ENCODE measurements at regions not wholly inside any gene's neighbourhood (a gene's known extent, or its start where the extent isn't known, plus 50 kb on each side); places are given as distances from the start of the nearest gene placed in this dataset.

DNA sequence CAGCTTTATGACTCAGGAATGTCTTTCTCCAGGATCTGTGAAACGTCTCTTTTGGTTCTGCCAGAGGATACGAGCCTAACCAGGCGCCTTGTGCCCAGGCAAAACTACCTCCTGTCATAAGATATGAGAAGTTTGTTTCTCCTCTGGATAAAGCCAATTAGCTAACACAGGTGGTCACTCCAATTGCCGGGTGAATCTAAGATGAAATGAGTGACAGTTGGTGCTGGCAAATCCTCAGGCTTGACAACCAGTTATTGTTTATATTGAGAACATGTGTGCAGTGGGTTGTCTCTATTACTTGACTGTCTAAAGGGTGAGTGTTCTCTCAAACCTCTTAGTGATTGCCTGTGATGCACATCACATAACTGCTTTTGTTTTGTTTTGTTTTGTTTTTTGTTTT lies 449.1 kb downstream of the XPNPEP1 start:
- DNase-seq: no peak

DNA sequence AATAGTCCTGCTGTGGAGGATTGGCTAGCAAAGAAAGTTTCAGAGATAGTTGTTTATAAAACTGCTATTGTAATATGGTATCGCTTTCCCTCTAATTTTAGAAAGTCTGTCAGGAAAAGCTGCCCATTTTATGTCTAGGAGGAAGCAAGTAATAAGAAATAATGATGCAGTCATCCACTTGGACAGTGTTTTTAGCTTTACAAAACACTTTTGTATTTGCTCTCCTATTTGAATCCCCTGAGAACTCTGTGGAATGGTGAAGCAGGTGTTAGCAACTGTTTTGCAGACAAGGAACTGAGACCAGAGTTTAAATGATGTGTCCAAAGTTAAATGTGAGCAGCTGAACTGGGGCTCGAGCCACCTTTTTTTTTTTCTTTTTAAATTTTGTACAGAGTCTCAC lies 455.8 kb downstream of the XPNPEP1 start:
- no peak for DNase-seq

DNA sequence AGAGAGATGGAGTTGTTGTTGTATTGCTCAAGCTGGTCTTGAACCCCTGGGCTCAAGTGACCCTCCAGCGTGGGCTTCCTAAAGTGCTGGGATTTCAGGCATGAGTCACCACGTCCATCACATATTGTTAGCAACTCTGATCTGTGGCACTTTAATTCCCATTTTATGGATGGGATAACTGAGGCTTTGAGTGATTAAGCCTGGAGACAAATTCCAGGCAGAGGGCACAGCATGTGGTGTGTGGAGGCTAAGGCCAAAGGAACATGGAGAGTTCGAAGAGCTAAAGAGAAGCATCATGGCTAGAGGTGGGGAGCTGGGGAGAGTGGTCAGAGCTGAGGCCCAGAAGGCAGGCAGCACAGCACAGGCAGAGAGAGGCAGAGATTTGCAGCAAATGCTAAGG lies 458.4 kb downstream of the XPNPEP1 start:
- no peak for DNase-seq

DNA sequence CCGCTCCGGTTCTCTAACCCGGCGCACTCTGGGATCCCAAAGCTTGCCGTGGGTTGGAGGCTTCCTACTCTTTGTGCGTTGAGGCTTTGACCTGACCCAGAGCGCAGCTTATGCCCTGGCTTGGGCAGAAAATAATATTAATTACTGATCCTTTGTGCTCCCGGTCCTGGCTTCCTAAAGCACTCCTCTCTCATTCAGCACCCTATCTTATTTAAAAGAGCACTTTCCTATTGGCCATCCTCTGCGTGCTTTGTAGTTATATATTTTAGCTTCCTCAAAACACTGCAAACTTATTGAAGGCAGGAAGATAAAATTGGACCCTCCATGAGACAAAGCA lies 466.0 kb downstream of the XPNPEP1 start:
- no peak for DNase-seq

DNA sequence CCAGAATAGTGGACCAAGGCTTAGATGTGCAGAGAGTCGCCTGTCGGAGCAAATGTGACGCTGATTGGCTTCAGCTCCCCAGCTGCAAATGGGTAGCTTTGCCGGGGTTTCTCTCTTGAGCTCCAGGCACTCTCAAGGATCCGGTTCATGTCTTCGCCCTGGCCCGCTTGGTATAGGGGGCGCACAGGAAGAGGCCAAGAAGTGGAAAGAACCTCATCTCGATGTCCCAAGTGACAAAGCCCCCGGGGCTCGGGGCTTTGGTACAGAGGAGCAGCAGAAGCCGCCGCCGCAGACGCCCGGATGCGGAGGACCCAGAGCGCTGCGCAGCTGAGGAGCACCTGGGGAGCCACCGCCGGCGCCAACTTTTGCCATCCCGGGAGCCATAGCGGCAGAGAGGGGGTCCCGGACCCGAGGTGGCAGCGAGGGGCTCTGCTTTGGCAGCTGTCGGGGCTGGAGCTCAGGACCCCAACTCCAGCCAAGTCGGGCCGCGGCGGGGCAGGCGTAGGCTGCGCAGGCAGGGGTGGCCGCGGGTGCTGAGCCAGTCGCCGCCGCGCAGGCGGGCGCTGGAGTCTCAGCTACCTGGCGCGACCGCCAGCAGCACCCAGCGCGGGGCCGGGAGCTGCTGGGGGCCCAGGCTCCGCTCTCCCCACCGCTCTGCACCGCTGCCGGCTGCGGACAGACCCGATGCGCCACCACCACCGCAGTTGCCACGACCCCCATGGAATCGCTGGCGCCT lies 466.6 kb downstream of the XPNPEP1 start:
- DNase-seq: no peak

DNA sequence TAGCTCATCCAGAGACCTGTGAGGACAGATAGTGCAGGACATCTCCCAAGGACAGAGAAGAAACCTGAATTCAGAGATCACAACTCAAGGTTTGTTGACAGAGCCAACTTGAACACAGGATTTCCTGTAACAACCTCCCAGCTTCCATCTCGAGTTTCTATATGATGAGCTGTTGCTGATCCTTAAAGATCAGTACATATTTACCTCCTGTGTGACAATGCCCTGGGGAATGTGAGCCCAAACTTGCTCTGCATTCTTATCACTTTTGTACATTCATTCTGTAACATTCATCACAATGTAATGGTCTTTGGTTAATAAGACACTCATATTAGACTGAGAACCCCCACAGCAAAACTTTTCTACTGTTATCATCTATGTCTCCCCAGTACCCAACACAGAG lies 468.6 kb downstream of the XPNPEP1 start:
- no peak for DNase-seq

DNA sequence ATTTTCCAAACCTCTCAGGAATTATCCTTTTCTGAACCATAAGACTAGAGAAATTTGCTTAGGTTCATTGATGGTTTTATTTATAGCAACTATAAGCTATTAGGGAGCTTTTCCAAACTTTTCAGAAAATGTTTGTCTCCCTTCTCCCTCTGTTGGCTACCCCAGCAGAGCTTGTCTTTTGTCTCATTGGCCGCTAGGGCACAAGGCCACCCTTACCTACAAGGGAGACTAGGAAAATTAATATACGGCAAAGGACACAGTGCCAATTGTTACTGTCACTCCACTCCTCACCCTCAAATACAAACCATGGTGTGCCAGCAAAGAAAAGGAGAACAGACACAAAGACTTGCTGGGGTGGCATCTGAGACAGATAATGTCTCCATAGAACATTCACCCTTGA lies 471.4 kb downstream of the XPNPEP1 start:
- DNase-seq: no peak

DNA sequence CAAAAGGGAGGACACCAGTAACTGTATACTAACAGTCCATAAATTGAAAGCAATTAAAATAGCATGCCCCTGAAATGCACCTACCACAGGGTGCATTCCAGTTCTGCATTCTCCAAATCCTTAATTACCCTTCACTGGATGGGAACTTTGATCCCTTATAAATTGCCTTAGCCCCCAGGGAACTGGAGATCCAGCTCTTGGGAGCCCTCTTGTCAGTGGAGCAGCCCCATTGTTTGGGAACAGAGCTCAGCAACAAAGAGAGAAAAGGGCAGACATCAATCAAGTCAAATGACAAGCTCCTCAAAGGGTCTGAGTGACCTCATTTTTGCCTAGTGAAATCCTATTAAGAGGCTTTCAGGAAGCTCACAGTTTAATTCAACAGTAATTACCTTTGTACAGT lies 472.6 kb downstream of the XPNPEP1 start:
- DNase-seq: no peak

DNA sequence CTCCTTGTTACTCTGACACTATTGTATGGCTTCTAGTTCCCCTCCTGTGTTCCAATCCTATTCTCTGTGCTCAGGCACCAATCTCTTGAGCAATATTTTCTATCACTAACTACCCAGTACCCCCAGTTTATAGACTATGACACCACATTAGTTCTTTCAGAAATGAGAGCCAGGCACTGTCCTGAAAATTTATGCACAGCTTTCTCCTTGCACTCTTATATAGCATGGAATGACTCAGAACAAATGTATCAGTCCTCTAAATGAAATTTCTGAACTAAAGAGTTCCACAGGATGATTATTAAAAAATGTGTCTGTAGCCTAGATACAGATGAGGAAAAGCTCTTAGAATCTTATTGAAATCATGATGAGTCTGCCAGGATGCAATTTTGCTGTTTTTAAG lies 489.9 kb downstream of the XPNPEP1 start:
- DNase-seq: no peak

DNA sequence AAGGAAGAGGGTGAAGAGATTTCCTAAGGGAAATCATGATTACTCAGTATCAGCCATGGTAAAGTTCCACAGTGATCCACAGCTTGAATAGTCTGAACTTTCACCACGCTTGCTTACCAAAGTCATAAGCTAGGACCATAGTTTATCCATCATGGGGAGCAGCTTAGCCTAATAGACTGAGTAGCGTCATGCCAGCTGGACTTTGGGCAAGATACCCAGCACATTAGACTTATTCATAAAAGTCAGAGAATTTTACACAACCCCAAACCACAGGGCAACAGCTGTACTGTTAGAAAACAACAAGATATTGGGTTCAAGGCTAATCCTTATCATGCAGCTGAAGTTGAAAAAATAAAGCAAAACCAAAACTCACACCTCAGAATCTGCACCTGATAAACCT lies 491.0 kb downstream of the XPNPEP1 start:
- DNase-seq: no peak

DNA sequence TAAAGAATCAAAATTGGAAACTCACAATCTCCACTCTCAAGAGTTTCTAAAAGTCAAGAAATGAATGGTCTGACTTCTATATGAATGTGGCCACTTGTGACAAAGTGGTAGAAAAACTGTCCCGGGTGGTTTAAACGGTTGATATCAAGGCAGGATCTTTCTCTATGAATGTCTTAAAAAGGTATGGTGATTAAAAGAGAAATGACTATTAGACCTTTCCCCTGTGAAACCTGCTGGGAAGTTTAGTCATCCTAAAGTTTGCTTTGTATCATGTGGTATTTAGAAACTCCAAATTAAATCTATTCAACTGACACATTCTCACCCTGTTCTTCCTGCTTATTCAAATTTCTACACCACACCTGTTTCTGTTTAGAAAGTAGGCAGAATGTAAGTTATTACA lies 492.5 kb downstream of the XPNPEP1 start:
- no peak for DNase-seq

DNA sequence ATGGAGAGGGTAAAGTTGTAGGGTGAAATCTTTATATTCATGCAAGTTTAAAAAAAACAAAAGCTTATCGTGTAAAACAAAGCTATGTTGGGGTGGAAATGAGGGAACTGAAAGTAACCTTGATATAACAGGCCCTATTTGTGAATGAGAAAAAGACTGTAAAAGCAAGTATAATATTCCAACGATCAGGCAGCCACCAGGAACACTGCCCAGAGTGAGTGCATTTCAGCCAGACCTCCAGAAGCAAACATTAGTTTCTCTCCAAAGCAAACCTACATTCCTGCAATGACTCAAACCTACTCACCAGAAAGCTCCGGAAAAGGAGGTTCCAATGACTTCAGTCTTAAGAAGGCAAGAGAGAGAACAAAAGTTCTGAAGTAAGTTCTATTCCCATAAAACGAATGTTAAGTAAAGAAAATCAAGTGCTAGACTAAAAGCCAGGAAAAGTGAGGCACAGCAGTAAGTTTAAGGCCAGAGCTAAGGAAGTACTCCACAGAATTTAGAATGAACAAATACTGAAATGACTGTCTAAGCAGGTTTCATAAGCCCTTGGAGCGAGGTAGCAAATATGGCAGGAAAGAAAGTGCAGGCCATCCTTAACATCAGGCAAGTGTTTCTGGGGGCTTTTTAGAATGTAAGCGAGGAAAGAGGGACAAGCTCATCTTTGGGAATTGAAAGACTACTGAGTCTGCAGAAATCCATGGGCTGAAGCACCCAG lies 493.1 kb downstream of the XPNPEP1 start:
- no peak for DNase-seq

DNA sequence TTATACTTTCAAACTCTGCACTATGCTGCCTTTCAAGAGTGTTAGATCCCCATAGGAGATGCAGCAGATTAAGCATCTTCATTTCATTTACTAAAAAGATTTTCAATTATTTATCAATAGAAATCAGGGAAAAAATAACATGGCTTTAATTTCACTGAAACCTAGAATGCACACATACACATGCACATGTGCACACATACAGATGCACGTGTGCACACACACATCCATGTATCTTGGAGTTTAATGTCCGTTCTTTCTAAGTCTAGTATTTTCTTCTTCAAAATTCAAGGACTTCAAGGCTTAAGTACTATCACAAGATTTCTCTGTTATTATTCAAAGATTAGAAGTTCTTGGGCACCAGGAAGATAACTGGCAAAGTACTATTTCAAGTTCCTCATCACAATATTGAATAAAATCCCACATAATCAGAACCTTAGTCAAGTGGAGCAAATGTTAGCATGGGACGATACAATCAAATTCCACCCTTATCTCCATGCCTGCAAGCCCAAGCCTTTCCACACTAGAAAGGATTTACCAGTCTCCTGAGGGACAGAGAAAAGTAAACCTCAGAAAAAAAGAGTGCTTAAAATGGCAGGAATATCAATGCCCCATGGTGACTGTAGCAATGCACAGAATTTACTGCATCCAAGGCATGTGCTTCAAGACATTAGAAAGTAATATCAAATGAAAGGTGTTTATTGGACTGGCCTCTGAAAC lies 494.4 kb downstream of the XPNPEP1 start:
- no peak for DNase-seq

DNA sequence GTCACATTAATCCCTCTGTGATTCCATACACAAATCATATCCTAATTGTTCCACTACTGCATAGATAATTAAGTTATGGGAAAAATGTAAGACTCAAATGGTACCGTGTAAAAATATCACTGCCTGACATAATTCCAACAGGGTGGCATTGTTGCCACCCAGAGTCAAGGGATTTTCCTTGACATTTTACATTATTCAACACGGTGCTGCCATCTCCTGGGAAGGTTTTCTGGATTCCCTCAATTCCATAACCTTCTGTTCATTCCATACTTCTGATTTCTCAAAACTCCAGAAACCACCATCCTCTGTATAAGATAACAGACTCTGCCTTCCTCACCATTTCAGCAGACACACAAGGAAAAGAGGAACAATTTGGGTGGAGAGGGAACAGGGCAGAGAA lies 495.9 kb downstream of the XPNPEP1 start:
- no peak for DNase-seq

DNA sequence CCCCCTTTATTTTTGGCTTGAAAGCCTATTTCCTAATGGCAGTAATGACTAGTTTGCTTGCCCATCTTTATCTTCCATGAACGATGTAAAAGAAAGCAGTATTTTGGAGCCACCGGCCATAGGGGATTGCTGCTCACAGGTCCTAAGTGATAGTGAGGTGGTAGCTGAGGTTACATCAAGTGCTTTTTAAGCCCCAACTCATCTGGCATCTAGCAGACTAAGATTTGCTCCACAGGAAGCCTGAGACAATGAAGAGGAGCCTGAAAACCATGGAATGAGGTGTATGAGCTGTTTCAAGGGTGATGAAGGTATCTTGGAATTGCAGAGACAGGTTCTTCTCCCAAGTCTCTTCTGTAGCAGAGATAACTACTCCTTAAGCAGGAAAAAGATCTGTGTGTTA lies 496.3 kb downstream of the XPNPEP1 start:
- DNase-seq: no peak

DNA sequence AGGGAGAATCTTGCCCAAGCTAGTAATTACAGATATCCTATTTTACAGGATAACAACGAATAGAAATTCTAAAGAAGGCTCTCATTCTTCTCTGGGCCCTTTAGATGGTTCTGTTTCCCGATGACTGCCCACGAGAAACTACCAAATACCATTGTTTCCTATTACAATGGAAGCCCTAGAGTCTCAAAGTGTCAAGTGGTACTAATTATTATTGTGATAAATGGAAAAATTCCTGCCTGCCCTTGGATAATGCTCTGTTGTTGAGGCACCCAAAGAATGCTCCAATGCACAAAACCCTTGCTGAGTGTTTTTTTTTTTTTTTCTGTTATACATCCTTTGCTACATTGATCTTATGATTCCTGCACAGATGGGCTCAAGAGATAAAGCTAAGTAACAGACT lies 504.5 kb downstream of the XPNPEP1 start:
- DNase-seq: no peak

DNA sequence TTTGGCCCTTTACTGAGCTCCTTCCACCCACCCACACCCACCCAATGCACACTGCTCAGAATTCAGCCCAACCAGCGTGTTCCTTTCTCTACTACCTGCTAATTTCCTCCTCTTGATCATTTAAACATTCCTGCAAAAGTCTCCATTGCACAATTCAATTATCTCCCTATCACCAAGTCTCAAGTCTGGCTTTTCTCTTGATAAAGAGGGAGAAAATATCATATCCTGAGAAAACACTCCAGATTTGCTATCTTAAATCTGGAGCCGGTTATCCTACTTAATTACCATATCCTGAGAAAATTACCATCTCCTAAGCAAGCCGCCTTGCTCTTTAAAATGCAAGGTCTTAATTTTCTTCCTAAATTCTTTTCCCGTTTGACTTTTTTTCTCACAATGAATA lies 505.5 kb downstream of the XPNPEP1 start:
- DNase-seq: no peak

DNA sequence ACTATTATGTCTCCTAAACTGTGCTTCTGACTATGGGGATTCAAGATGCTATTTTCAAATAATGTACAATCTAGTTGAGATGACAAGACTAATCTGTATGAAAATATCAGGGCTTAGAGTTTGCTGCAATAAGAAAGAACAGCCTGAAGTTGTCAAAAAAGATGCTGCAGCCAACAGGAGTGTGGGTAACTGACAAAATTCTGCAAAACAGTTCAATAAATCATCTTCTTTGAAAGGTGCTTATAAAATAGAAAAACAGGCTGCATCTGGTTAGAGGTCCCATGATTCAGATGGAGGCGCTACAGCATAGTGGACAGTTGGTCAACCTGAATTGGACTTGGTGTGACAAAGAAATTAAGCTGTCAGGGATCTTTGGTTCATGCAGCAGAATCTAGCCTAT lies 511.0 kb downstream of the XPNPEP1 start:
- no peak for DNase-seq

DNA sequence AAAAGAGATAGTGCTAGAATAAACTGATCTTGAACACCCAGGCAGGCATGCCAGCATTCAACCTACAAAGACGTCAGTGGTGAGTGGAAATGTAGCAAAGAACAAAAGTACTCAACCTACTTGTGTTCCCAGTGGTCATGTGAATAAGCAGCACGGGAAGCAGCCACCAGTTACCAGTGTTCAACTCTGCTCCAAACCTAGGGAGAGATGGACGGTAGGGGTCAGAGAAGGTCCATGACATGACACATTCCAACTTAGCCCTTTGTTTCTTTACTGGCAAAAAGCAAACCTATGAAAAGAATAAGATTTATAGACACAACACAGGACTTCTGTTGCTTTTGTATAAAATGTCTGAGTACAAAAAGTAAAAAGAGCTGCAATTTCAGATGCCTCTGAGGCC lies 511.4 kb downstream of the XPNPEP1 start:
- no peak for DNase-seq

DNA sequence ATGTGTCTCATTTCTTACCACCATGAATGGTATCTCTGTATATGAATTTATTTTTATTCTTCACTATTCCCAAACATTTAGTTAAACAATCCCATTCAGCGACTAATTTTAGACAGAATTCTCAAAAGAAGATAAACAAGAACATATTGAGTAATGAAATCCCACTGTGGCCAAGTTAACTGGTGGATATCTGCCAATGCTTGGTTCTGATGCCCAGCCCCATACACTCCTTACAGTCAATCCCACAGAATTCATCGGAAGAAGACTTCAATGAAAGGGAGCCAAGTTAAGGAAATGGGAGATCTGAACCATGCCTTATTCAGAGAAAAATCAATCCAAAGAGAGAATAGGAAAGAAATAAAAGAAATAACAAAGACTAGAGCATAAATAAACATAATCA lies 518.0 kb downstream of the XPNPEP1 start:
- DNase-seq: no peak

DNA sequence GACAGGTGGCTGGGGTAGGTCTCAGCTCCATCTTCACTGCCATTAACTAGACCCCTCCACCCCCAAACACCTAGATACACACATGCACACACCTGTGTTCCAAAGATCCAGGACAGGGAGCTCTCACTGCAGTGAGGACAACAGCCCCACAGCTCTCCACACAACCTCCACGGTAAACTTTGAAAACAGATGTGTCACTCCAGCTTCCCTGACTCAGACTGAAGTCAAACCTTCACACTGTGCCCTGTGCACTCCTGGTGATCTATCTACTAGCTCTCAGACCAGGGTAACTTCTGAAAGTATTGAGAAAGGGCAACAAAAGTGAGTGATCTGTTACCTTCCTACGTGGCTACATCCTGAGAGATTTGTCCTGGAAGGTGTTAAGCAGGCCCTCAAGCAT lies 519.8 kb downstream of the XPNPEP1 start:
- DNase-seq: no peak

DNA sequence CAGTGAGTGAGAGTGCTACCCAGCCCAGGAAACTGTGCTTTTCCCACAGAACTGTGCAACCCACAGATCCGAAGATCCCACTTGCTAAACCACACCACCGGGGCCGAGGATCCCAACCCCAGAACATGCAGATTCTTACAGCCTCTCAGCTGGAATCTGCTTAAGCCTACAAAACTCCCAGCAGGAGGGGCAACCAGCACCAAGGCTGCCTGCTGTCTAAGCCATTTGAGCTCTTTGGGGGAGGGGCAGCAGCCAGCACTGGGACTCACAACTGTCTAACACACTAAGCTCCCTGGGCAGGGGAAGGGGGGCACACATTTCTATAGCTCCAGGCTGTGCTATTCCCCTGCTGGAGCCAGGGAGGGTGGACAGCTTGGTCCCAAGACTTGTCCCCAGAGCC lies 529.9 kb downstream of the XPNPEP1 start:
- DNase-seq: no peak

DNA sequence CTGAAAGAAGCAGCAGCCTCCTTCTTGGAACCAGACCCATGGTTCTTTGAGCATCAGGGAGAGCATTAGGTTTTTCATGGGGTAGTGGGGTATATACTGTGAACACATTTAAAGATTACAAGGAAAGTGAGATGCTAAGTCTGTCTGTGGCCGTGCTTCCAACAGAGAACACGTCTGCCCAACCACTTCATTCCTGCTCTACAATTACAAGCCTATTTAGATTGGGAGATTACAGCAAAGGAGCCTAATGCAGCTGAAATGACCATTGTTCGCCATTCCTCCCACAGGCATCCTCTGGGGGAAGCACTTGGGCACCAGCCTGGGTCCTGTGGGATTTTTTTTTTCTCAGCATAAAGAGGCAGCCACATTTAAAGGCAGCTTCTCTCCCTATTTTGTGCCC lies 536.4 kb downstream of the XPNPEP1 start:
- DNase-seq: no peak

DNA sequence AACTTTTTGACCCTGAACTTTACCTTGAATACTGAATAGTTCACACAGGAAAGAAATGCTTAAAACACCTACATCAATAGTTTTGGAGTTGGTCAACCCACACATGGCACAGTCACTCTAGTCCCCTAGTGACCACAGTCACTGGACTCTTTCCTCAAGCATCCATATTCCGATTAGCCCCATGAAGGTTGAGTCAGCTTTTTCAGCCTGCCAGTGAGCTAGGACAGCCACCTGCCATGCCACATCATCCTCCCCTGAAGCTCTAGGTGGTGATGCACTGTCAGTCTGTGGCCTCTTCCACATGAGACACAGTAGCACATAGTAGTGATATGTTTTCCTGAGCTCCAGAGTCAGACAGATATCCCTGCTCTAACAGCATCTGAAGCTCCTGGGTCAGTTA lies 537.2 kb downstream of the XPNPEP1 start:
- no peak for DNase-seq
